CD4-positive, alpha-beta T cell treated with Interleukin-4 for 4 hours (primary cell): ENCODE measurements at regions not wholly inside any gene's neighbourhood (a gene's known extent, or its start where the extent isn't known, plus 50 kb on each side); places are given as distances from the start of the nearest gene placed in this dataset.
"Not testable (repeated sequence)": the region's sequence is repeated elsewhere in the genome, so short reads cannot be mapped to it uniquely, and the experiment has no call there.

ENCODE experiments used
- DNase-seq: peaks from one replicate; pipeline ENCODE4 v3.0.0-alpha.2; 2020

- DNase-seq = no peak
These were observed 119.0 kb downstream of the TNFSF18 start for GRCh38 chr1:172931761-172932160.

- no peak for DNase-seq
These were observed 117.8 kb downstream of the TNFSF18 start for GRCh38 chr1:172932981-172933380.

- DNase-seq = no peak
These were observed 116.4 kb downstream of the TNFSF18 start for GRCh38 chr1:172934417-172934762.

- DNase-seq = no peak
These were observed 115.6 kb downstream of the TNFSF18 start for GRCh38 chr1:172935062-172935592.

GRCh38 chr1:172936088-172936645 lies 114.6 kb downstream of the TNFSF18 start:
- DNase-seq = no peak

- no peak for DNase-seq
These were observed 112.1 kb downstream of the TNFSF18 start for GRCh38 chr1:172938681-172939080.

GRCh38 chr1:172939475-172939874 lies 111.3 kb downstream of the TNFSF18 start:
- no peak for DNase-seq

- no peak for DNase-seq
These were observed 110.4 kb downstream of the TNFSF18 start for GRCh38 chr1:172940174-172940855.

GRCh38 chr1:172941471-172941870 lies 109.3 kb downstream of the TNFSF18 start:
- DNase-seq = no peak

- DNase-seq = no peak
These were observed 108.8 kb downstream of the TNFSF18 start for GRCh38 chr1:172941945-172942344.

- not testable (repeated sequence) for DNase-seq
These were observed 107.6 kb downstream of the TNFSF18 start for GRCh38 chr1:172943138-172943537.

GRCh38 chr1:172944931-172945330 lies 105.8 kb downstream of the TNFSF18 start:
- no peak for DNase-seq

- DNase-seq = peak; percentile 59
These were observed 103.8 kb downstream of the TNFSF18 start for GRCh38 chr1:172946814-172947507.

- DNase-seq = peak; percentile 10
These were observed 102.3 kb downstream of the TNFSF18 start for GRCh38 chr1:172948457-172948856.

- no peak for DNase-seq
These were observed 101.6 kb downstream of the TNFSF18 start for GRCh38 chr1:172949096-172949495.

GRCh38 chr1:172950528-172950927 lies 100.2 kb downstream of the TNFSF18 start:
- DNase-seq = no peak

GRCh38 chr1:172951730-172952365 lies 98.9 kb downstream of the TNFSF18 start:
- DNase-seq = no peak

GRCh38 chr1:172952516-172952915 lies 98.2 kb downstream of the TNFSF18 start:
- DNase-seq = no peak

- DNase-seq = no peak
These were observed 96.1 kb downstream of the TNFSF18 start for GRCh38 chr1:172954476-172955150.

- DNase-seq = no peak
These were observed 95.5 kb downstream of the TNFSF18 start for GRCh38 chr1:172955161-172955815.

GRCh38 chr1:172956871-172957270 lies 93.9 kb downstream of the TNFSF18 start:
- no peak for DNase-seq

GRCh38 chr1:172957491-172957890 lies 93.2 kb downstream of the TNFSF18 start:
- no peak for DNase-seq
